IPS-NIHi7 (cell line): ENCODE measurements at regions not wholly inside any gene's neighbourhood (a gene's known extent, or its start where the extent isn't known, plus 50 kb on each side); places are given as distances from the start of the nearest gene placed in this dataset.
"Not testable (repeated sequence)": the region's sequence is repeated elsewhere in the genome, so short reads cannot be mapped to it uniquely, and the experiment has no call there.

Experiments used
- DNase-seq: peaks from one replicate; pipeline ENCODE4 v3.0.0; 2012; ENCODE audit warnings: mixed read lengths; ENCODE audit errors: extremely low spot score

DNA sequence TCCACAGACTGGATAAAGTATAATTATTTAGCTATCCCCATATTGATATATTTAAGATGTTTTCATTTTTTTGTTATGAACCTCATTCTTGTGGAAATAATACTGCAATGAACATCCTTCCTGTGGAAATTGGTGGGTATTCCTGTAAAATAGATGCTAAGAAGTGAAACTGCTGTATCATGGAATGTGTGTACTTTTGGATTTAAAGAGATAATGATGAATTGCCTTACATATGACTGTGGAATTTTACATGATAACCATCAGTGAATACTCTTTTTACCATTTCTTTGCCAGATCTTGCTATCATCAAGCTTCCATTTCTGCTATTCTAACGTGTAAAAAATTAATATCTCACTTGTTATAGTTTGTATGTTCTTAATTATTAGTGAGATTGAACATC, 847.9 kb downstream of the EFNA5 start:
- DNase-seq, result no peak

DNA sequence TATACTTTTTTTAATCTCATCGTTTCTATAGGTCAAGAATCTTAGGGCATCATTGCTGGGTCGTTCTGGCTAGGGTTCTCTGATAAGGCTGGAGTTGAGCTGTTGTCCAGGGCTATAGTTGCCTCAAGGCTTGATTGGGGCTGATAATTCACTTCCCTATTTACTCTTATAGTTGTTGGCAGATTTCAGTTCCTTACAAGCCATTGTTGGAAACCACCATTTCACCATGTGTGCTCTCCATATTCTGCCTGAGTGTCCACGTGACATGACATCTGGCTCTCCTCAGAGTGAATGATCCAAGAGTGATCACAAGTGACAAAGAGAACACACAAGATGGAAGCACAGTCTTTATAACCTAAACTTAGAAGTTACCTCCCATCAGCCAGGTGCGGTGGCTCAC, 852.2 kb downstream of the EFNA5 start:
- DNase-seq, result no peak

DNA sequence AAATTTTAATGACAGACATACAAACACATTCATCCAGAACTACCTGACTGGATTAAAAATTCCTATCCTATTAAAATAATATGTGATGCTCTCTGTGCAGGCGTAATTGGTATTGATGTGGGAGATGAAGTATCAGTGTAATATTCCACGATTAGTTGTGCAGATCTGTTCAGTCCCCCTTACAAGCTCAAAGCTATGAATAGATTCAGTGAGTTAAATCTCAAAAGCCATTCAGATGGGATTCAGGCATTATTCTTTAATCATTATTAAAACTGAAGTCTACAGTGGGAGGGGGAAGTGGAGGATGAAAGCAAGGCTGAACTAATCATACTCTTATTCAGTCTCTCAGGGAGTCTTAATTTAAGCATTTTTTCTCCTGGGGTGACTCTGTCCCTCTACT, 855.8 kb downstream of the EFNA5 start:
- DNase-seq, result no peak

DNA sequence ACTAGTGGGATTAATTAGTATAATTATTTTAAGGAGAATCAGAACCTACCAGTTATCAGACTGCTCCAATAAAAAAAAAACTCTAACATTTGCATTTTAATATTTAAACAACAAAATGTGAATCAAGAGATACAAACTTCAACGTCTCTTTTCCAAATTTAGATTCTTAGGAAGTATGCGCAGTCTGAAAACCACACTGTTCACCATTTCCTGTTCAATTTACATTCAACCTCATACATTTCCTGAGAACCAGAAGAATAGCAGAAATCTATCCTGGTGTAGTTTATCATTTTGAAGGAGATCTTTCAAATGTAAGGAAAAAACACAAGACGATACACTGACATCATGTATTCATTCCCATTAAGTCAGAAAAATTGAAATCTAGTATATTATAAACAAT, 869.2 kb downstream of the EFNA5 start:
- no peak for DNase-seq

DNA sequence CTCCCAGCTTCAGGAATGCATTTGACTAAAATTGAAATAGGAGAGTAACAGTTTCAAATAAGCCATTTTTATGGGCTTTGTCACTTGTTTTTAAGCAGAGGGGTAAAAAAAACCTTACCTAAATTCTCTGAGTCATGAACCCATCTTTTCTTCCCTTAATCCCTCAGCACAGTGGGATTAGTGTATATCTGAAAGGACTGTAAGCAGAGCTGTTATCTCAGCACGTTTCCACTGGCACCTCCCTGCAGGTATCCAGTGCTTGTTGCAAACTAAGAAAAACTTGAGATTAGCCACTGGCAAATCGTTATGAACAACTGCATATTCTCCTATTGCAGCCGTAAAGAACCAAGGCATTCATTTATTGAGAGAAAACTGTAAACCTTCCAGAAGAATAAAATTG, 872.7 kb downstream of the EFNA5 start:
- peak; percentile 24 for DNase-seq

DNA sequence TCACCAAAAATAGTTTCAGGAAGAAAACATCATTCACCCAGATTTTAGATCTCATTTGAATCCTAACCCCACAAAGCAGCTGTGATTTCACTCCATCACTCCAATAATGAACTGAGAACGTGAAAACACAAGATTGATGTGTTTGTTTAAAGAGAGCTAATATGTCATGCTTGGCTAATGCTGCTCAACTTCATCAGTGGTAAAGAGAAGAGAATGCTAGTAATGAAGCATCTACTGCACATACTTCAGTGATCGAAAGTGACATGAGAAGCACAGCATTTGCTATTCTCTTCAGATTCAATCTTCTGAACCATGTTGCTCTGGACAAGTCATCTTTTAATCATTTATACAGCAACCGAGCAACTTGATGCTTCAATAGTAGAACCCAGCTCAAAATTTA, 874.7 kb downstream of the EFNA5 start:
- no peak for DNase-seq

DNA sequence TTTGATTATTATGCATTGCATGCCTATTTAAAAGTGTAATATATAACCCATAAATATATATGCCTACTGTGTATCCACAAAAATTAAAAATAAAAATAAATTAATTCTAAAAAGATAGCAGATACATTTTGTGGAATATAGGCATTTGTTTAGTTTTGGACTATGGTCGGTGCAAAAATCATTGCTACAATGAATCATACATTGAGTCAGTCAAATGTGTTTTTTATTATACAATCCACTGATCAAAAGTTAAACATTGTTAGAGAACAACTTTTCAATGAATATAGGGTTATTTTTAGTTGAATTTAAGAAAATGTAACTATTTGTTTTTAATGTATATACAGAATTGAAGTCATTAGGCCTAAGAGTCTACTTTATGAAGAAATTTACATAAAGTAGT, 885.9 kb downstream of the EFNA5 start:
- DNase-seq, result no peak

DNA sequence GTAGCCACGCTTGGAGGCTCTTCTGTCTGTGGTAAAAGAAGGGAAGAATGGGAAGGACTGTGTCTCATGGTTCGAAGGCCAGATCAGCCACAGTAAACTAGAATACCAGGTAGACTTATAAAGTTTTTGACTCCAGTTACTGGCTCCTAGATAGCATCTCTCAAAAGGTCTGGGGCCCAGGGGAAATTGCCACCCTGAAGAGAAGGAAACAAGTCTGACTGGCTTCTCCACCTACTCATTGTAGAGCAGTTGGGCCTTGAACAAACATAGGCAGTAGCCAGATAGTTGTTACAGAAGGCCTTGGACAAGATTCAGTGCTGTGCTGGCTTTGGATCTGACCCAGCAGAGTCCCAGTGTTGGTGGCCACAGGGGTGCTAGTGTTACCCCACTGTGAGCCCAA, 890.4 kb downstream of the EFNA5 start:
- no peak for DNase-seq

DNA sequence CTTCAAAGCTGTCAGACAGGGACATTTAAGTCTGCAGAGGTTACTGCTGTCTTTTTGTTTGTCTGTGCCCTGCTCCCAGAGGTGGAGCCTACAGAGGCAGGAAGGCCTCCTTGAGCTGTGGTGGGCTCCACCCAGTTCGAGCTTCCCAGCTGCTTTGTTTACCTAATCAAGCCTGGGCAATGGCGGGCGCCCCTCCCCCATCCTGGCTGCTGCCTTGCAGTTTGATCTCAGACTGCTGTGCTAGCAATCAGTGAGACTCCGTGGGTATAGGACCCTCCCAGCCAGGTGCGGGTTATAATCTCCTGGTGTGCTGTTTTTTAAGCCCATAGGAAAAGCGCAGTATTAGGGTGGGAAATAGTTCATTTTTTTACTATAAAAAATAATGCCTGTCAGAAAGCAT, 894.2 kb downstream of the EFNA5 start:
- DNase-seq, result not testable (repeated sequence)

DNA sequence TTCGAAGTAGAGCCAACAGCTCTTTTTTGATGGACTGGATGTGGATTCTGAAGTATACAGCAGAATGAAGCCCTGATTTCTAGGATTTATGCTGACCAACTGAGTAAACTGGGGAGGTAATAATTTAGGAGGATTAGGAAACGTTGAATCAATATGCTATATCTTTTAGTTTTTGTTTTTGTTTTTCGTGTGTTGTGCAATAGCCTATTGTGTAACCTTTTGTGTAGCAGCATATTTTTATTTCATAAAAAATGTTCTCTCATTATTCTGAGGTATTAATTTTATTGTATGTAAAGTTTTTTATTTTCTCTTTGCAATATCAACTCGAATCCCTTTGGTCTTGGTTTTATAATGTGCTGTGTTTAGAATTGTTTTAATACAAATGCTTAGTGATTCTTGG, 902.3 kb downstream of the EFNA5 start:
- DNase-seq, result no peak

DNA sequence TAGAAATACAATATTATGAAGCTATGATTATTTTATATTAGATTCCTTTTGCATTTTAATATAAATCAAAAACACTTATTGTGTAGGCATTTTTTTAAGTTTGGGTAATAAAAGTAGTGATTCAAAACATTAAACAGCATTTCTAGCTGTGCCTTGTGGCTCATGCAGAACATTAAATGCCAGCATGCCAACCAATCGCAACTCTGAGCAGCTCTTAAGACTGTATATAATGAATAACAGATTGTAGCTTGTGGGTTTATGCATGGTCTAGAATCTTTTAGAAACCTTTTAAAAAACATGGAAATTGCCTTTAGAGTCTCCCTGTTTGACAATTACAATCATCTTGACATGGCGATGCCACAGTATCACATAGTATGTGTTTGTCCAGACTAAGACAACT, 903.8 kb downstream of the EFNA5 start:
- no peak for DNase-seq

DNA sequence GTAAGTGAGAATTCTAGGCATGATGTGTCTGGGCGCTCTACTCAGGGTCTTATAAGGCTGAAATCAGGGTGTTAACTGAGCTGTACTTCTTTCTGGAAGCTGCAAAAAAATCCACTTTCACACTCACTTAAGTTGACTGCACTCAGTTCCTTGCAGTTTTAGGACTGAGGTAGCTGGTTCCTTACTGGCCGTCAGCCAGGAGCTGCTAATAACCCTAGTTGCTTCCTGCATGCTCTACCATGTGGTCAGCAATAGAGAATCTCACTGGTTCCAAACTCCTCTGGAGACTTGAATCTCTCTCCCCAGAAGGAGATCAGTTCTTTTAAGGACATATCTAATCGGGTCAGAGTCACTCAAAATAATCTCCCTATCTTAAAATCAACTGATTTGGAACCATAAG, 911.2 kb downstream of the EFNA5 start:
- DNase-seq, result no peak

DNA sequence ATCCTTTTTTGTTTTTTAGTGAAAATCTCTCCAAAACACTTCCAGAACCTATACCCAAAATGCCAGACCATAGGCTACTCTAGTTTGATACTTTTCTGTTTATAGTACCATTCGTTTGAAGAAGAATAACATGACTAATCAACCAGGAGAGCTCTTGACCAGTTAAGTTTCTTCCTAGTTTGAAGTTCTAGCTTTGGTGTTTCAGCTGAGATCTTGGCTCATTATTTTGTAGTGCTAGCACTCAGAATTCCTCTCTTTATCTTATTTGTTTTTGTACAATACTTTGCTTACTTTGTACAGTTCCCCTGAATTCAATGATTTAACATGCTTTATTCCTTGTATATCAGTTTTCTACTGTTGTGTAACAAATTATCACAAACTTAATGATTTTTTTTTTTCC, 911.6 kb downstream of the EFNA5 start:
- no peak for DNase-seq

DNA sequence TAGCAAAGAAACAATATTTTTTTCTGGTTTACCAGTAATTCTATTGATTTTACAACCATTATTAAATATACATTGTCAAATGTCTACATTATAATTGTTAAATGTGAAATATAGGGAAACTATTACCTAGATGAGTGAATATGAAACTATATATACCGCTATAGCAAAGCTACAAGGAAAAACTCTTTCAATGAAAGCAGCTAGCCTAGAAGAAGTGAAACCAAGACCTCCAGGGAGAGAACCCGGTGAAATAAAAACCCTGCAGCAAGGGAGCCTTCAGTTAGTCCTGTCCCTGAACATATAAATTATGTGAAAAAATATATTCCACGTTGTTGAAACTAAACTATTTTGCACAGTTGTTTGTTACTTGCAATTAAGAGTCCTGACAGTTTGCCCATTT, 913.1 kb downstream of the EFNA5 start:
- no peak for DNase-seq

DNA sequence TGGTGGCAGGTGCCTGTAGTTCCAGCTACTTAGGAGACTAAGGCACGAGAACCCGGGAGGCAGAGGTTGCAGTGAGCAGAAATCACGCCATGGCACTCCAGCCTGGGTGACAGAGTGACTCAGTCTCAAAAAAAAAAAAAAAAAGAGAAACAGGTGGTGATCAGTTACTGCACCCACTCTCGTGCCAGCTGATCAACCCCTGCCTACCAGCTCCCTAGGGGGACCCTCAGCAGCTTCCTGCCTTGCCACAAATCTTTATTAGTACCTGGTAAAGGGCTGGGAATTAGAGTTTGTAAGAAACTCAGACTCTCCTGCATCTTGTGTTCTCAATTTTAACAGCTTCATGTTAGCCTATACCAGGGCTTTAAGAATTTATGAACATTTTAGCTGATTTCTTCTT, 914.9 kb downstream of the EFNA5 start:
- DNase-seq, result no peak

DNA sequence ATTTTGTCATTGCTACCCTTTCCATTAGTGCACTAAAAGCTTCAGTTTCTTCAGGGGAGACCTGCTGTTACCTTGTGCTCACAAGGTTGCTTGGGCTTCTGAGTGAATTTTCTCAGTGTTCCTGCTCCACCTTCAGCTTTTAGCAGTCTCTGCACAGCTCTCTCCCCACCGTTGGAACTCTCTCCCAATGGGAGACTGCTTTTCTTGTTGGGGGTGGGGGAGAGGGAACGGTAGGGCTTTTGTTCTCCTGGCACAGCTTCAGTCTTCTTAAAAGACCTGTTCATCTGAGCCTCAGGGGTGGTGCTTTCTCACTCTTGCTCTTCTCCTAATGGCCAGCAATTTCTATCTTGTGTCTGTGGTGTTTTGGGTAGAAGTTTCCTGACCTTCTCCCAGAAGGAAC, 915.7 kb downstream of the EFNA5 start:
- DNase-seq, result peak; percentile 29

DNA sequence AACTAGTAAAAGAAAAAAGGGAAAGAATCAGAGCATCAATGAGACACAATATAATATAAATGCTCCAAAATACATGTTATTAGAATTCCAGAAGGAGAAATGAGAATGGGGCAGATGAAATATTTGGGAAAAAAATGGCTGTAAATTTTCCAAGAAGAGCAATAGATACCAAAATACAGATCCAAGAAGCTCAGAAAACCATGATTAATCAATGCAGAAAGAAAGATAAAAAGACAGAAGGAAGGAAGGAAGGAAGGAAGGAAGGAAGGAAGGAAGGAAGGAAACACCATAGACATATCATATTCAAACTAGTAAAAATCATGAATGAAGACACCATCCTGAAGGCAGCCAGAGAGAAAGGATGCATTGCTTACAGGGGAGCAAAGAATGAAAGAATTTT, 920.9 kb downstream of the EFNA5 start:
- no peak for DNase-seq

DNA sequence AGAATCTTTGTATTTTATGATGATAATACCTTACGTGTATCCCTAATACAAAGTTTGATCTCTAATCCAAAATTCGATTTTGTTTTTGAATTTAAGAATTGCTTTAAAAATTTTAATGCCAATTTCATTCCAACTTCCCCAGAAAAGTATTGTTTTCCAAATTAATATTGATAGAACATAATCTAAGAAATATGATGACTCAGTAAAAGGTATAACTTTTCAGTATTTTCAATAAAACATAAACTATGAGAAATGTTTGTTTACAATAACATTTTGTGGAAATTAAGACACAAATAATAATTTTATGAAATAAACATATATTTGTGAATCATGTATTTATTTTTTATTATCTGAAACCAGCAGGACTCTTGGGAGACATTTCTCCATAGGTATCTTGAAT, 931.6 kb downstream of the EFNA5 start:
- DNase-seq, result no peak

DNA sequence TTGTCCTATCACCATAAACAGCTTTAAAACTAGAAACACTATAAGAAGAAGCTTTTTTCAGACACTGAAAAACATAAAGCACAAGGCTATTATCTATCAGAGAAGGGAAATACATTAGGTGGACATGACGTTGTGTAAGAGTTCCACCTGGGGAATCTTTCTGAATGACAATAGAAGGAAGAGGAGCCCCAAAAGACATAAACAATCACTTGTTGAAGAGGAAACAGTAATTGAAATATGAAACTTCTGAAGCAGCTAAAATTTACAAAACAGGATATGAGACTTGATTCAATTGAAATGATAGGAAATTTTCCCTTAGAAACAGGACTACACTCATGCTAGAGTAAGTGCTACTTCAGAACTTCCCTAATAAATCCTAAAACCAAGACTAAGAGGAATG, 933.6 kb downstream of the EFNA5 start:
- no peak for DNase-seq

DNA sequence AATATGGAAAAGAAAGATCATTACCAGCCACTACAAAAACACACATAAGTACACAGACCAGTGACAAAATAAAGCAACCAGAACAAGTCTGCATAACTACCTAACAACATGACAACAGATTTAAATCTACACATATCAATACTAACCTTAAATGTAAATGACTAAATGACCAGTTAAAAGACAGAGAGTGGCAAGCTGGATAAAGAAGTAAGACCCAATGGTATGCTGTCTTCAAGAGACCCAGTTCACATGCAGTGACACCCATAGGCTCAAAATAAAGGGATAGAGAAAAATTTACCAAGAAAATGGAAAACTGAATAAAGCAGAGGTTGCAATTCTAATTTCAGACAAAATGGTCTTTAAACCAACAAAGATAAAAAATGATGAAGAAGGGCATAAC, 938.1 kb downstream of the EFNA5 start:
- no peak for DNase-seq

DNA sequence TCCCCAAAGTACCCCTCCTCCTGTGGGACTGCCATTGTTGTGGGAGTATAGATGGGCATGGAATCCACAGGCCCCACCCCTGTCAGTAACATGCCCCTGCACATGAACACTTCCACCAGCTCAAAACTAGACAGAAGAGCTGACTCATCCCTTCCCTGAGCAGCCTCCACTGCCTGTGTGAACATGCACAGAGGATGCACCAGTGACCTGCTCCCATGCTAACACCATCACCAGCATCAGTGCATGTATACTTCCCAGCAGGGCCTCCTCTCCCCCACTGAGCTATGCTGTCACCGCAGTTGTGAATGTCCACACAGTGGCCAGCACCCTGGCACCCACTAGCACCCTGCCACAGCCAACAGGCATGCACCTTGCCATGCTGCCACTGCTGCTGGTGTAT, 939.8 kb downstream of the EFNA5 start:
- DNase-seq, result no peak

DNA sequence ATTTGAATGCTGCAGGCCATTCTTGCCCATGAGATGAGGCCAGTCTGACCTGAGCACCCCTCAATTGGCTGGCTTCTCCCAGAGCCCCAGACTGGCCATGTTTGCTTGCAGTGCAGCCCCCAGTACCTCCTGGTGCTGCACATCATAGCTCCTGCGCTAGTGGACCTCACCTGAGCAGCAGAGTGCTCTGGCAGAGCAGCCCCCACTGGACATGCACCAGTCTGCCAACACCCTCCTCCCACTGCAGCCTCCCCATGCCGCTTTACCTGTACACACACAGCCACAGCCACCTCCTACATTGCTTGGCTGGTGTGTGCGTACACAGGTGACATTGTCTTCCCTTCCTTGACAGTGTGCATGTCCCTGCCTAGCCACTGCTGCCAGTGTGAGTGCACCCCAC, 940.2 kb downstream of the EFNA5 start:
- DNase-seq, result no peak

DNA sequence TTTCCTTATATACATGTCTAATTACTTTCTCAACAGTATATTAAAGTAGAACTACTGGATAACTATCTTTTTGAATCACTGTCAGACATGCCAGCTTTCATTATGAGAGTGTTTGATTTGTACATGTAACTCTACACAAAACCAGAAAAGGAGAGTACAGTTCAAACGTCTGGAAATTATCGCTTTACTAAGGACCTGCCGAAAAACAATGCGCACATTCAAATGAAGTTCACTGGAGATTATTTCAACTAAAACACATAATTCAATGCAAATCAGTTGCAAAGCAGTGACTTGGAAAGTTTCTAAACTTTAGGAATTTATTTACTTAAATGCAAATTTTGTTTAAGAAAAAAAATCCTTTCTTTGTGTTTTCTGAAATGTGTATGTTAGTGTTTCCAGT, 942.5 kb downstream of the EFNA5 start:
- no peak for DNase-seq

DNA sequence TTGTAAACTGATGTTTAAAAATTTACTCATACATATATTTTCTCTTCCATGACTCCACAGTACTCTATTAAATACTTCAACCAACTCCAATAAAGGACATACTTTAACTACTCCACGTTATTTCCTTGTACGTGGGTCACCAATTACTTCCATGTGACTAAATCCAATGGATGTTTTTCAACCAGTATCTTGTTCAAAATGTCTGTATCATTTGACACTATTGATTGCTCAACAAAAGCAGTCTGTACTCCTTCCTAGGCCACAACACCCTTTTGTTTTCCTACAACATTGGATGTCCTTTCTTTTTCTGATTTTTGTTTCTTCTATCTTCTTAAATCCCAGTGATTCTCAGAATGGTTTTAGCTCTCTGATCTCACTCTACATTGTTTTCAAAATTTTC, 943.7 kb downstream of the EFNA5 start:
- no peak for DNase-seq

DNA sequence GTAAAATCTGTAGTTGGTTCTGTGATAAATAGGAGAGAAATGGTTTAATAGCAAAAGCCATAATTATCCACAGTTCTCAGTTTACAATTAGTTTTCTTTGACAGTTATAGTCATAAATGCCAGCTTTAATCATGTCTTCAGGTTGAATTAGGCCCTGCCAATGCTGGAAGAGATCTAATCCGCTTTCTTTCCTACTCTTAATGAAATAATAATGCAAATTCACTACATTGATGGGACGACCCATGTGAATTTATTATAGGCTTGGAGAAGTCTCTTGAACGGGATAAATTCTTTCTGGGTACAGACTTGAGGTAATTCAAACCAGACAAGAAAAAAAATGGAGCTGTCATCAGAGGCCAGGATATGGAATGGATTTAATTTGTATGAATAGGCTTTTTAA, 950.4 kb downstream of the EFNA5 start:
- DNase-seq, result no peak
